Glutamatergic neuron (in vitro differentiated cells): ENCODE measurements at regions not wholly inside any gene's neighbourhood (a gene's known extent, or its start where the extent isn't known, plus 50 kb on each side); places are given as distances from the start of the nearest gene placed in this dataset.
"Not testable (repeated sequence)": the region's sequence is repeated elsewhere in the genome, so short reads cannot be mapped to it uniquely, and the experiment has no call there.

Experiments
- DNase-seq: peaks from one replicate; pipeline ENCODE4 v3.0.0; 2022
- H3K27ac Mint-ChIP-seq: one replicate; pipeline ENCODE4 v1.8.0; 2020; ENCODE audit warnings: mild to moderate bottlenecking, mixed read lengths, inconsistent platforms; ENCODE audit not compliant: unreplicated experiment
- H3K27me3 Mint-ChIP-seq: one replicate; pipeline ENCODE4 v1.8.0; 2020; ENCODE audit warnings: mild to moderate bottlenecking, moderate library complexity, mixed read lengths, inconsistent platforms; ENCODE audit not compliant: unreplicated experiment
- H3K36me3 Mint-ChIP-seq: one replicate; pipeline ENCODE4 v1.8.0; 2020; ENCODE audit warnings: mild to moderate bottlenecking, mixed read lengths, inconsistent platforms; ENCODE audit not compliant: unreplicated experiment
- H3K4me1 Mint-ChIP-seq: one replicate; pipeline ENCODE4 v1.8.0; 2020; ENCODE audit warnings: mild to moderate bottlenecking, low read depth, mixed read lengths, inconsistent platforms; ENCODE audit not compliant: unreplicated experiment
- H3K4me3 Mint-ChIP-seq: one replicate; pipeline ENCODE4 v1.8.0; 2020; ENCODE audit warnings: mild to moderate bottlenecking, mixed read lengths, inconsistent platforms; ENCODE audit not compliant: unreplicated experiment
- H3K9me3 Mint-ChIP-seq: one replicate; pipeline ENCODE4 v1.8.0; 2020; ENCODE audit warnings: mild to moderate bottlenecking, moderate library complexity, mixed read lengths, inconsistent platforms; ENCODE audit not compliant: unreplicated experiment
- CTCF ChIP-seq: fragments of 200-600 bp; sonication (generic); IDR thresholded peaks from one replicate; pipeline ENCODE4 v1.5.0; 2021; ENCODE audit not compliant: partially characterized antibody, unreplicated experiment

GRCh38 chr15:87477737-87478686 is 778.5 kb downstream of the NTRK3 start:
- TF ChIP-seq CTCF: peak; percentile 62
- Mint-ChIP-seq H3K27ac (peak overlapping the region; percentile 57), H3K27me3 (peaks cover 1% of the 10 kb centered on the region), H3K4me1 (peaks cover 8% of the 10 kb centered on the region), H3K4me3 (peak overlapping the region; percentile 39), H3K9me3 (no peaks in the 10 kb centered on the region), H3K36me3 (peaks cover 2% of the 10 kb centered on the region)
- no peak for DNase-seq

GRCh38 chr15:87477026-87477425 is 779.5 kb downstream of the NTRK3 start:
- peaks cover 3% of the 10 kb centered on the region for H3K36me3 Mint-ChIP-seq
- no peak overlapping the region for H3K27ac Mint-ChIP-seq
- no peaks in the 10 kb centered on the region for H3K9me3 Mint-ChIP-seq
- DNase-seq: no peak
- H3K4me1 Mint-ChIP-seq: peaks cover 8% of the 10 kb centered on the region
- peaks cover 2% of the 10 kb centered on the region for H3K27me3 Mint-ChIP-seq
- no peak for TF ChIP-seq CTCF
- H3K4me3 Mint-ChIP-seq: no peak overlapping the region

- Mint-ChIP-seq H3K9me3 (no peaks in the 10 kb centered on the region), H3K4me3 (no peak overlapping the region), H3K4me1 (no peaks in the 10 kb centered on the region), H3K36me3 (peaks cover 3% of the 10 kb centered on the region), H3K27ac (no peak overlapping the region), H3K27me3 (peaks cover 2% of the 10 kb centered on the region)
- no peak for TF ChIP-seq CTCF
- DNase-seq: no peak
Measured at GRCh38 chr15:87470923-87471322, 785.6 kb downstream of the NTRK3 start.

- peak; percentile 21 for DNase-seq
- not testable (repeated sequence) for H3K36me3 Mint-ChIP-seq, H3K9me3 Mint-ChIP-seq, H3K27ac Mint-ChIP-seq, H3K27me3 Mint-ChIP-seq, H3K4me3 Mint-ChIP-seq, H3K4me1 Mint-ChIP-seq
Measured at GRCh38 chr15:87463956-87464355, 792.6 kb downstream of the NTRK3 start.

GRCh38 chr15:87461631-87462030 is 794.9 kb downstream of the NTRK3 start:
- Mint-ChIP-seq H3K27me3 (no peaks in the 10 kb centered on the region), H3K9me3 (peaks cover 3% of the 10 kb centered on the region), H3K27ac (no peak overlapping the region), H3K4me1 (no peaks in the 10 kb centered on the region), H3K36me3 (no peaks in the 10 kb centered on the region), H3K4me3 (no peak overlapping the region)
- TF ChIP-seq CTCF: no peak
- DNase-seq: no peak
